ENCODE measurements at regions not wholly inside any gene's neighbourhood (a gene's known extent, or its start where the extent isn't known, plus 50 kb on each side); places are given as distances from the start of the nearest gene placed in this dataset.

GRCh38 chr20:53880108-53880641 lies 190.2 kb downstream of the BCAS1 start:
- TF ChIP-seq TCF12 (IDR thresholded peaks at IDR 0.05; ENCODE audit: low read depth) (no peak), CEBPB (IDR thresholded peaks at IDR 0.05) (no peak), ZBTB7A (IDR thresholded peaks at IDR 0.05; ENCODE audit: low read depth) (no peak), EP300 (IDR thresholded peaks at IDR 0.05; ENCODE audit: borderline replicate concordance) (no peak), YY1 (IDR thresholded peaks at IDR 0.05; ENCODE audit: low read depth) (no peak), CREB1 (IDR thresholded peaks at IDR 0.05; ENCODE audit: low read depth) (no peak), NFIC (IDR thresholded peaks at IDR 0.05) (no peak), RAD21 (IDR thresholded peaks at IDR 0.05; ENCODE audit: low read depth) (no peak), FOXM1 (IDR thresholded peaks at IDR 0.05; ENCODE audit: borderline replicate concordance, low read depth) (no peak), TEAD4 (IDR thresholded peaks at IDR 0.05) (no peak), USF1 (IDR thresholded peaks at IDR 0.05) (no peak), EGR1 (IDR thresholded peaks at IDR 0.05) (no peak), TAF1 (IDR thresholded peaks at IDR 0.05; ENCODE audit: low read depth) (no peak)

GRCh38 chr20:53879048-53879684 lies 191.2 kb downstream of the BCAS1 start:
- TF ChIP-seq EGR1 (IDR thresholded peaks at IDR 0.05) (no peak), TEAD4 (IDR thresholded peaks at IDR 0.05) (no peak), ZBTB7A (IDR thresholded peaks at IDR 0.05; ENCODE audit: low read depth) (no peak), CEBPB (IDR thresholded peaks at IDR 0.05) (no peak), YY1 (IDR thresholded peaks at IDR 0.05; ENCODE audit: low read depth) (no peak), FOXM1 (IDR thresholded peaks at IDR 0.05; ENCODE audit: borderline replicate concordance, low read depth) (no peak), TAF1 (IDR thresholded peaks at IDR 0.05; ENCODE audit: low read depth) (no peak), CREB1 (IDR thresholded peaks at IDR 0.05; ENCODE audit: low read depth) (no peak), MAX (IDR thresholded peaks at IDR 0.05) (no peak), REST (IDR thresholded peaks at IDR 0.05; ENCODE audit: low read depth) (no peak), EP300 (IDR thresholded peaks at IDR 0.05; ENCODE audit: borderline replicate concordance) (no peak), NFIC (IDR thresholded peaks at IDR 0.05) (no peak), TCF12 (IDR thresholded peaks at IDR 0.05; ENCODE audit: low read depth) (no peak), USF1 (IDR thresholded peaks at IDR 0.05) (no peak)

- no peak for TF ChIP-seq MAX (IDR thresholded peaks at IDR 0.05)
- TF ChIP-seq RAD21 (IDR thresholded peaks at IDR 0.05; ENCODE audit: low read depth) = no peak
- TF ChIP-seq TCF12 (IDR thresholded peaks at IDR 0.05; ENCODE audit: low read depth) = no peak
- no peak for TF ChIP-seq EGR1 (IDR thresholded peaks at IDR 0.05)
- TF ChIP-seq NFIC (IDR thresholded peaks at IDR 0.05) = no peak
- no peak for TF ChIP-seq TEAD4 (IDR thresholded peaks at IDR 0.05)
- no peak for TF ChIP-seq CREB1 (IDR thresholded peaks at IDR 0.05; ENCODE audit: low read depth)
- no peak for TF ChIP-seq CEBPB (IDR thresholded peaks at IDR 0.05)
- TF ChIP-seq TAF1 (IDR thresholded peaks at IDR 0.05; ENCODE audit: low read depth) = no peak
- no peak for TF ChIP-seq YY1 (IDR thresholded peaks at IDR 0.05; ENCODE audit: low read depth)
- no peak for TF ChIP-seq USF1 (IDR thresholded peaks at IDR 0.05)
- TF ChIP-seq ZBTB7A (IDR thresholded peaks at IDR 0.05; ENCODE audit: low read depth) = no peak
- TF ChIP-seq FOXM1 (IDR thresholded peaks at IDR 0.05; ENCODE audit: borderline replicate concordance, low read depth) = no peak
- TF ChIP-seq REST (IDR thresholded peaks at IDR 0.05; ENCODE audit: low read depth) = no peak
- TF ChIP-seq EP300 (IDR thresholded peaks at IDR 0.05; ENCODE audit: borderline replicate concordance) = no peak
Measured at GRCh38 chr20:53878262-53879047, 191.9 kb downstream of the BCAS1 start.

- TF ChIP-seq USF1 (IDR thresholded peaks at IDR 0.05) (no peak), MAX (IDR thresholded peaks at IDR 0.05) (no peak), EP300 (IDR thresholded peaks at IDR 0.05; ENCODE audit: borderline replicate concordance) (no peak), FOXM1 (IDR thresholded peaks at IDR 0.05; ENCODE audit: borderline replicate concordance, low read depth) (no peak), YY1 (IDR thresholded peaks at IDR 0.05; ENCODE audit: low read depth) (no peak), ZBTB7A (IDR thresholded peaks at IDR 0.05; ENCODE audit: low read depth) (no peak), CREB1 (IDR thresholded peaks at IDR 0.05; ENCODE audit: low read depth) (no peak), REST (IDR thresholded peaks at IDR 0.05; ENCODE audit: low read depth) (no peak), RAD21 (IDR thresholded peaks at IDR 0.05; ENCODE audit: low read depth) (no peak), EGR1 (IDR thresholded peaks at IDR 0.05) (no peak), TEAD4 (IDR thresholded peaks at IDR 0.05) (no peak), NFIC (IDR thresholded peaks at IDR 0.05) (no peak), TCF12 (IDR thresholded peaks at IDR 0.05; ENCODE audit: low read depth) (no peak), TAF1 (IDR thresholded peaks at IDR 0.05; ENCODE audit: low read depth) (no peak), CEBPB (IDR thresholded peaks at IDR 0.05) (no peak)
Measured at GRCh38 chr20:53876956-53877355, 193.4 kb downstream of the BCAS1 start.

All from Ishikawa (cell line).